GM19035 (cell line): ENCODE measurements at regions not wholly inside any gene's neighbourhood (a gene's known extent, or its start where the extent isn't known, plus 50 kb on each side); places are given as distances from the start of the nearest gene placed in this dataset.
"Not testable (repeated sequence)": the region's sequence is repeated elsewhere in the genome, so short reads cannot be mapped to it uniquely, and the experiment has no call there.

Source experiments
- ATAC-seq: cut with Tn5 transposase; IDR thresholded peaks from one replicate; pipeline ENCODE4 v1.9.1; 2021; ENCODE audit not compliant: unreplicated experiment

DNA sequence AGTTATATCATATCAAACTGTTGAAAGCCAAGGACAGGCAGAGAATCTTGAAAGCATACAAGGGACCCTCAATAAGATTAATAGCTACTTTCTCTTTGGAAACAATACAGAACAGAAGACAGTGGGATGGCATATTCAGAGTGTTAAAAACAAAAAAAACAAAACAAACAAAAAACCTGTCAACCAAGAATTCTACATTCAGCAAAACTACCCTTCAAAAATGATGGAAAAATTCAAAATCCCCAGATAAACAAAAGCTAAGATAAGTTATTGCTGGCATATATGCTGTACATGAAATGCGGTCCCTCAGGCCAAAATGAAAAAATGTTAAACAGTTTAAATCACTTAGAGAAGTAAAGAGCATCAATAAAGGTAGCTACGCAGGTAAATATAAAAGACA lies 425.1 kb downstream of the ACTL7B start:
- ATAC-seq = no peak

DNA sequence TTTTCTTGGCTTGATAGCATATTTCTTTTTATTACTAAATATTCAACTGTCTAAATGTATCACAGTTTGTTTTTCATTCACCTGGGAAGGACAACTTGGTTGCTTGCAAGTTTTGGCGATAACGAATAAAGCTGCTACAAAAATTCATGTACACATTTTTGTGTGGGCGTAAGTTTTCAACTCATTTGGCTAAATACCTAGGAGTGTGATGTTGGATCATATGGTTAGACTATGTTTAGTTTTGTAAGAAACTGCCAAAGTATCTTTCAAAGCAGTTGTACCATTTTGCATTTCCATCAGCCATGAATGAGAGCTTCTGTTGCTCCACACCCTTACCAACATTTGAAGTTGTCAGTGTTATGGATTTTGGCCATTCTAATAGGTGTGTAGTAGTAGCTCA lies 428.0 kb downstream of the ACTL7B start:
- no peak for ATAC-seq

DNA sequence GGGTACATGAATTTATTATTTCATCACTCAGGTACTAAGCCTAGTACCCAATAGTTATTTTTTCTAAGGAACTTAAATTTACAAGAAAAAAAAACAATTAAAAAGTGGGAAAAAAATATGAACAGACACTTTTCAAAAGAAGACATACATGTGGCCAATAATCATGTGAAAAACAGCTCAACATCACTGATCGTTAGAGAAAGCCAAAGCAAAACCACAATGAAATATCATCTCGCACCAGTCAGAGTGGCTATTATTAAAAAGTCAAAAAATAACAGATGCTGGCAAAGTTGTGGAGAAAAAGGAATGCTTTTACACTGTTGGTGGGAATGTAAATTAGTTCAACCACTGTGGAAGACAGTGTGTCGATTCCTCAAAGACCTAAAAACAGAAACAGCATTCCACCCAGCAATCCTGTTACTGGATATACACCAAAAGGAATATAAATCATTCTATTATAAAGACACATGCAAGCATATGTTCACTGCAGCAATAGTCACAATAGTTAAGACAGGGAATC lies 429.3 kb downstream of the ACTL7B start:
- not testable (repeated sequence) for ATAC-seq

DNA sequence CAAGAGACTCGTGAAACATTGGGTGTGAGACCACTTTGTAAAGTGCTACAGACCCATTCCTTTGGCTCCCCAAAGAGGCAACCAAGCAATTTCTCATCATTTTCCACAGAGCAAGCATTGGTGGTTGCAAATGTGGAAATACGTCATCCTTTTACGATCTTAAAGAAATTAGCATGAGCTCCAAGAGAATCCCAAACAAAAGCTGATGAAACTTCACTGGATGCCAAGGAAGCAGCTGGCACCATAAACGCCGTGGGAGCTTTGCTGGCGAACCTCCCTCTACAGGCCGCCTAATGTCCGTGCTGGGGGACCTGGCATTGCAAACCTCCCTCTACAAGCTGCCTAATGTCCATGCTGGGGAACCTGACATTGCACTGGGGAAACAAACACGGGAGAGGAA lies 432.4 kb downstream of the ACTL7B start:
- no peak for ATAC-seq

DNA sequence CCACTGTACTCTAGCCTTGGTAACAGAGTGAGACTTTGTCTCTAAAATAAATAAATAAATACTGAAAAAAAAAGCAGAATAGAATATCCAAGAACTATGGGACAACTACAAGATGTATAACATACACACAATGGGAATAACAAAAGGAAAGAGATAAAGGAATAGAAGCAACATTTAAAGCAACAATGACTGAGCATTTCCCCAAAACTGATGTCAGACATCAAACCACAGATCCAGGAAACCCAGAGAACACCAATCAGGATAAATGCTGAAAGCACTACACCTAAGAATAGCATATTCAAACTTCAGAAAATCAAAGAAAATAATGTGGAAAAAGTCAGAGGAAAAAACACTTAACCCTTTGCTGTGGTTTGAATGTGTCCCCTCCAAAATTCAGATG lies 436.4 kb downstream of the ACTL7B start:
- no peak for ATAC-seq

DNA sequence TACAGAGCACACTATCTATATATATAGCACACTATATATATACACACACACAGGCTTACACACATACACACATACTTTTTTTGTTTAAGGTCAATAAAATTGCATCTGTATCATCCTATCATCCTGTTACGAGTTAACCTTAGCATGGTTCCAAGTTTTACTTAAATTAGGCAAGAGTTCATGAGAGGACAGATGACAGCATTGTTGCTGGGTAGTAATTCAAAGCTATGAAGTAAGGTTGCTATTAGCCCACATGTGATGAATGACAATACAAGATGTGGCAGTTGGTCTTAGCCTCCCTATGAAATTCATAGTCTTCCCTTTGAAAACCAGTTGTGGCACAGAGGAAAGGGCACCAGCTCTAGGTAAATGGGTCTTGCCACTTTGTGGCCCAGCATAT lies 438.1 kb downstream of the ACTL7B start:
- ATAC-seq = no peak

DNA sequence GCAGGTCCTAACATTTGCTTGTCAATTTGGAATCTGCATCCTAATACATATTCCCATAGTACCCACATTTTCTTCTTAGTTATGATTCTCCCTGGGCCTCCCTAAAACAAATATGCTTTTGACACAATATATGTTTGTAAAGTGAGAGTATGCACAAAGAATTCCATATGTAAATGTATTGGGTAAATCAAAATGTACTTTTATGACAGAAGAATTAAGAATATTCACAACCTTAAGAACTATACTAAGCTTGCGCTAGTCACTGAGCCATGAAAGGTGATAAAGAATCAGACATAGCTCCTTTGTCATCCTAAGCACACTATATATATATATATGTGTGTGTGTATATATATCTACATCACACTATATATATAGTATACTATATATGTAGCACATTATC lies 438.5 kb downstream of the ACTL7B start:
- no peak for ATAC-seq

DNA sequence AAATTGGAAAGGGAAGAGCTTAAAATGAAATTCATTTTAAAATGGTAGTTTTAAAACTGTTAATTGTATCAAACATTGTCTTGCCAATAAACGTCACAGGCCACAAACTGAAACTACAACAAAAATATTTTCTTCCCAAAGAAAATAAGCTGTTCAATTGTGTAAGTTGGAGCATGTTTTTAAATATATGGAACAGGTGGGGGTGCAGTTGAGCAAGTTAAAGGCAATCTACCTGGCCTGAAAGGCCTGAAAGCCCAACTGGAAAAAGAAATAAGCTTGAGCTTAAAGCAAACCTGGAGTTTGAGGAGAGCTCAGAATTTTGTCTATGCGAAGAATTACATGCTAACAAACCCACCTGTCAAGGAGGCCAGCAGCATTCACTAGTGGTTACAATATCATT lies 439.5 kb downstream of the ACTL7B start:
- no peak for ATAC-seq

DNA sequence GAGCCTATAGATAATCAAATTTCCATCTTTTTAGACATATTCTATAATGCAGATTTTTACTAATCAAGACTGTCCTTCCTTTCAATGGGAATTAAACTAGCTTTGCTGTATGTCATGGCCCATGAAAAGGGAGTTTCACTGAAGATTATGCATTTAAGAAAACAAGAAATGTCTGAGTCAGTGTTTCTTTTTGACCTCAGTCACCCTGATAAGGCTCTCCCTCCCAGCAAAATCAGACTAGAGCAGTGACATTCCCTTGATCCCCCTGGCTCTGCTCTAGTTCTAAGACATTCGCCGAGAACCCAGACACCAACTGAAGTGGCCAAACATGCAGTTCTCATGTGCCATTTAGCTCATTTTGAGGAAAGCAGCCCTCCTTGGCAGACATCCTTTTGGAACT lies 442.0 kb downstream of the ACTL7B start:
- ATAC-seq = no peak

DNA sequence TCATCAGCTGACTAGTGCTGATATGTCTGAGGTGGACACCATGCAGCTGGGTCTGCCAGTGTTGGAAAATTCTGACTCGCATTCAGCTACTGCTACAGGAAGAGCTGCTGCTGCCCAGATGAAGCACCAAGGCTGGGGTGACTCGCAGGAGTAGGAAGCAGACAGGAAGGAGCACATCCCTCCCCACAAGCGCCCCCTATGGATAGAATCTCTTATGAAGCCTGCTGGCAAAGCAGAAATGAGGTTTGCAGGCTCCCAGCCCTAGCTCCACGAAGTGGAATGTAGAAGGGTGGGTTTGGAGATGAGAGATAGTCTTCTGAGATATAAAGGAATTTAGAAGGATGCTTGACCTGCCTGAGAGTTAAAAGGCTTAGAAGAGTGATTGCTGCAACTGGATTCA lies 443.0 kb downstream of the ACTL7B start:
- ATAC-seq = no peak

DNA sequence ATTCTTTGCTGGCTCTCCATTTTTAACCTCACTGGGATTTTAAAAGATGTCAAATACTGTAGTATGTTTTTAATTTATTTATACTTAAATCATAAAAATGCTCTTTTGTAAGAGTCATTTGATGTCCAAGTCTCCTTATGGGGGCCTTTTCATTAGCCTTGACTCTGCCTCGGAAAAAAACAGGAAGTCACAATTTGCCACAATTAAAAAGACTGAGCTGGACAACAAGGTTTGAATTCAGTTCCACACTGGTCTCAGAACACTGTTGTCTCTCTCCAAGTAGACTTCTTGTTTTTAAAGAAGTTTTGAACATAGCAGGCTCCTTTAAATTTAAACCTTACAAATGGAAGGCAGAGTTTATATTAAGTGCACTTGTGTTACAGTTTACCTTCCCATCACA lies 444.2 kb downstream of the ACTL7B start:
- no peak for ATAC-seq

DNA sequence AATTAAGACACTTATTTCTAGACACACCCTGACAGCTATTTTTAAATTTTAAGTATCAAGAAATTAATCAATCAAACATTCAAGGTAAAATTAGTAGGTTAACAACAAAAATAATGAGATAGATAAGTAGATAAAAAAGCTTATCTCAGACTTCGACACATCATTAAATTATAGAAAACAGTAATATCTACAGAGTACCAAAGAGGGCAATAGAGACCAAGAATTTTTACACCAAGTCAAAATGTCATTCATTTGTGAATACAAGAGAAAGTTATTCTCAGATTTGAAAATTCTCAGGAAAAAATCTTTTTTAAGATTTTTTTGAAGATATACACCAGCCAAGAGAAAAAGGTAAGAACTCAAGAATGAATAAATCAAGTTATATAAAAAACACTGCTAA lies 445.6 kb downstream of the ACTL7B start:
- ATAC-seq = no peak

DNA sequence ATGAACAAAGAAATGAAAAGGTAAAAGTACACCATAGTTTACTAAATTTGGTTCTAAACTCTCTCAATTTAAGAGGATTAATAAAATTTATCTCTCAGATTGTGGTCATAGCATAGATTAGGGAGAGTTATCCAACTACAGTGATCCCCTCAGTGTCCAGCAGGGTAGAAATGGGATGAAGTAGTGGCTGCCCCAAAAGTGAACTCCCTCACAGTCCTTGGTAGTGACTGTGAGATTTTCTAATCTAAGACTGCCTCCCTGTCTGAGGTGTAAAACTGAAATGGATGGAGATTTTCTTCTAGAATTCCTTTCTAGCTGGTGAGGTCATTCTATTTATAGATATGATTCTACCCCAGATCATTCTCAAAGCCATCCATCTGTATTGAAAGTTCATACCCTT lies 455.5 kb downstream of the ACTL7B start:
- ATAC-seq = no peak

DNA sequence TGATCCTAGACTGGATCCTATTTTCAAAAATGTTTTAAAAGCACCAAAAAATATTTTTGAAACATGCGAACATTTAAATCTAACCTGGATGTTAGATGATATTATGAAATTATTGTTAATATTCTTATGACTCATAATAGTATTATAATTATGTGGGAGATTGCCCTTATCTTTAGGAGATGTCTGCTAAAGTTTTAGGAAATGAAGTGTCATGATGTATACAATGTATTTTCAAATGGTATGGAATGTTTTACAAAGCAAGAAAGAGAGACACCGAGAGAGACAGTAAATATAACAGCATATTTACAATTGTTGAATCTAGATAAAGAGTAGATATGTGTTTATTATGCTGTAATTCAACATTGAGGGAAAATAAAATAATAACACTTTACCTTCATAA lies 455.9 kb downstream of the ACTL7B start:
- no peak for ATAC-seq

DNA sequence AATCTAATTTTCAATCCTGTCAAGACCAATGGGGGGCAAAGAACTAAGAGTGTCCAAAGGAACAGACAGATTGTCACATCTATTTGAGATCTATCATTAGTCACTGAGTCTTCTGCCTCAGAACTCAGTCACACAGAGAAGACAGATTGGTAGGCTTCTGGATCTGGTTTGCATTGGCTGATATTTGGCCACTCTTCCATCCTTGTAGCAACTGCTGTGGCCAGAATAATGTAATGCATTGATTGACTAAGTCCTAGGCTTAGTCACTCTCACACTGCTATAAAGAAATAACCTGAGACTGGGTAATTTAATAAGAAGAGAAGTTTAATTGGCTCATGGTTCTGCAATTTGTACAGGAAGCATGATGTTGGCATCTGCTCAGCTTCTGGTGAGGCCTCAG lies 458.5 kb downstream of the ACTL7B start:
- ATAC-seq = no peak

DNA sequence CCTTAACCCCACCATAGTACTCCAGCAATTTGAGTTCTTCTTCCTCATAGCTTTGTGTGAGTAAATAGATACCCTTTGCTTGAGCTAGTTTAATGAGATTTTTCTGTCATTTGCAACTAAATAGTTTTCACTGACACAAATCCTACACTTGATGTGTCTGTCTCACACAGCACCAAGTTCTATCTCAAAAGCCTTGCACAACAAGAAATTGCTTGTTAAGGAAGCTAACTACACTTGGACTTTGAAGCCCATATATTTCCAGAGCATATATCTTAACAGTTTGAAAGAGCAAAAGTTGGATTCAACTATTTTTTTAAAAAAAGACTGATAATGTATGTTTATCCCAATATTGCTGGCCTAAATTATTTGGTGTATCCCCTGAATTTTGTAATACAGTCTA lies 459.2 kb downstream of the ACTL7B start:
- no peak for ATAC-seq

DNA sequence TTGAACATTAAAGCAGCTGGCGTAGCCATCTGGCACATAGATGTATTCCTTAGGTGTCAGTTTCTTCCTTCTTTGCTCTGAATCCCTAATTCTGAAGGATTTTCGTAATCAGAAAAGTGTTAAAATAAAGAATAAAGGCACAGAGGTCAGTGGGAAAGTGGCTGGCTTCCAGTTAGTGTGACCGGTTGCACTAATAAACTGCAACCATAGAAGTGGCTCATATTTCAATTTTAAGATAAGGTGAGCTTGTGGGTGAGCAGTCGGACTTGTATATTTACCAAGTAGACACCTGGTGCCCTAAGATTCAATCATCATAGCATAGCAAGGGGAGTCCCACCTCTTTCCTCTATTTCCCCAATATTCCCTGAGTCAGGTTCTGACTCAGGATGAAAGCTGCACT lies 459.6 kb downstream of the ACTL7B start:
- ATAC-seq = no peak

DNA sequence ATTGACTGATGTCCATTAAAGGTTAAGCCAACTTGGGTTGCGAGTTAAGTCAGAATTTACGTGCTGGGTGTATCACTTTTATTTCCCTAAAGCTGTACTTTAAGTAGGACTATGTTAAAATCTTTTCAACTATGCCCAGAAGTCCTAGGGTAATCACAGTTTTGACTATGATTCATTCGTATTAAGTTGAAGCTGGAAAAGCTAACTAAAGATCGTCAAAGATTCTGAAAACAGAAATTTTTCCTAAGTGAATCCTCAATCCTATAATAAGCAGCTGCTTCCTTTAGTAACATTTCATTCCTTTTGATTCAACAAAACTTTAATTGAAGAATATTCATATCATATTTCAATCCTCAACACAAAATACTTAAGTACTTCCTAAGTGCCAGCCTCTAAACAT lies 460.4 kb downstream of the ACTL7B start:
- no peak for ATAC-seq

DNA sequence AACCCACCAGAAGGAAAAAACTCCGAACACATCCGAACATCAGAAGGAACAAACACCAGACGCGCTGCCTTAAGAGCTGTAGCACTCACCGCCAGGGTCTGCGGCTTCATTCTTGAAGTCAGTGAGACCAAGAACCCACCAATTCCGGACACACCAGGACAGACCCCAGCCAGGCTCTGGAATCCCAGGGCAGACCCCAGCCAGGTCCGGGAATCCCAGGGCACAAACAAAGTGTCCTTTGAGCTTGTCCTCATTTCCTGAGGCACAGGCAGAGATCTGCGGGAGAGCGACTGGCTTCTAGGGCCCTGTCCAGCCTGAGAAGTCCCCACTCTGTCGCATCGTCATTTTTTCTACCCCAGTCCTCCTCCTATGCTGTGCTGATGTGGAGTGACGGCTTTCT lies 461.1 kb downstream of the ACTL7B start:
- no peak for ATAC-seq

DNA sequence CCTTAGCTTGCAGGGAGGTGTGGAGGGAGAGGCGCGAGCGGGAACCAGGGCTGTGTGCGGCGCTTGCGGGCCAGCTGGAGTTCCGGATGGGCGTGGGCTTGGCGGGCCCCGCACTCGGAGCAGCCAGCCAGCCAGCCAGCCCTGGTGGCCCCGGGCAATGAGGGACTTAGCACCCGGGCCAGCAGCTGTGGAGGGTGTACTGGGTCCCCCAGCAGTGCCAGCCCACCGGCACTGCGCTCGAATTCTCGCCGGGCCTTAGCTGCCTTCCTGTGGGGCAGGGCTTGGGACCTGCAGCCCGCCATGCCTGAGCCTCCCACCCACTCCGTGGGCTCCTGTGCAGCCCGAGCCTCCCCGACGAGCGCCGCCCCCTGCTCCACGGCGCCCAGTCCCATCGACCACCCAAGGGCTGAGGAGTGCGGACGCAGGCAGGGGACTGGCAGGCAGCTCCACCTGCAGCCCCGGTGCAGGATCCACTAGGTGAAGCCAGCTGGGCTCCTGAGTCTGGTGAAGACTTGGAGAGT lies 462.2 kb downstream of the ACTL7B start:
- not testable (repeated sequence) for ATAC-seq

DNA sequence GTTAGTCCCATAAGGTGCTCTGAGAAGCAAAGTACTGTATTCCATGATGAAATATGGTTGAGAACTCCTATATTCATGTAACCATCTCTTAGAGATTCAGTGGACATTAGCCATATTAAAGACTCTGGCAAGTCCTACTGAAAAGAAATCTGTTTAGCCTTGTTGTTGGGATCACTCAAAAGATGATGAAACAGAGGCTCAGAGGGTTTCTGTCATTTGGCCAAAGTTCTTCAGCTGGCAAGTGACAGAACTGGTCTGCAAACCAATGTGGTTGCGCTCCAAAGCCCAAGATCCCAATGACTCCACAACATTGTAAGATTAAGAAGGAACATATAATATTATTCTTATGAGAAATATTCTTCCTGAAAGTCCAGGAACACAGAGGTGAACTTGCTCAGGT lies 462.9 kb downstream of the ACTL7B start:
- ATAC-seq = no peak

DNA sequence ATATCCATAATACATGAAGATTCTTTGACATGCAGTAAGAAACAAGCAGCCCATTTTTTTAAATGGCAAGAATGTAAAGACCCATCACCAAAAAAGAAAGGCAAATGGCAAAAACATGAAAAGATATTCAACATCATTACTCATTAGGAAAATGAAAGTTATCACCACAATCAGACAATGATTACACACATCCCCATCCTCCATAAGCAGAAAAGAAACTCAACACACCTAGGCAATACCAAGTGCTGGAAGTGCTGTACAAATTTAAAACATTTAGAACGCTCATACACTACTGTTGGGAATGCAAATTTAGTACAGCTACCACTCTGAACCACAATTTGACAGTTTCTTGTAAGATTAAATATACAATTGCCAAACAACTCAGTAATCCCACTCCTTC lies 466.7 kb downstream of the ACTL7B start:
- no peak for ATAC-seq

DNA sequence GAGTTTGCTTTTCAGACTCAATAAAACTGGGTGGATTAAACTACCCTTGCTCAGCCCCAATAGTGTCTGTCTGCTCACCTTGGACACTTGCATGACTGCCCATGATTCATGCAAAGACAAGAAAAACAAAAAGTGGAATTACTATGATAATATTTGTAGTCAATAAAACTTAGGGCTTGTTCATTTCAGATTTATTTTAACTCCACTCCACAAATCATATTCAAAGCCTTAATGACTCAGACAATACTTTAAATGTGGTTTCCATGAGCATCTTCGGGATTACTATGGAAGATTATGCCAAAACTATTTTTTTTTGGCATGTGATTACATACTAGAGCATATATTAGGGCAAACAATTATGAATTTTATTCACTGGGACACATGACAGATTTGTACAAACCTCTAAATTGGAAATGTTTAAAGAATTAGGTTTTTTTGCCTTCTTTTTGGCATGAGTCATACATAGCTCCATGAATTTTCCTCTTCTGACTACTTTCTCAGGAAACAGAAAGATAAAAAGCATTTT lies 468.9 kb downstream of the ACTL7B start:
- ATAC-seq = no peak
